ENCODE measurements at regions not wholly inside any gene's neighbourhood (a gene's known extent, or its start where the extent isn't known, plus 50 kb on each side); places are given as distances from the start of the nearest gene placed in this dataset.

- Histone ChIP-seq H3K36me3 (no peaks in the 10 kb centered on the region), H3K27ac (no peak overlapping the region), H3K9me3 (no peaks in the 10 kb centered on the region), H3K4me3 (no peak overlapping the region), H3K27me3 (no peaks in the 10 kb centered on the region), H3K4me1 (no peaks in the 10 kb centered on the region)
- no peak for ATAC-seq
- intact Hi-C loops (cut with DNase I), result no loop called here
- DNase-seq, result no peak
- TF ChIP-seq CTCF (IDR thresholded peaks at IDR 0.05), result no peak
- FAIRE-seq, result no peak
- WGBS, 2 donors, result 60 to 69% methylated on average over 9 of the region's 9 CpGs
These were observed 140.7 kb downstream of the FBLN2 start for GRCh38 chr3:13689373-13690260.

- WGBS, 2 donors, result 74 to 84% methylated on average over 7 of the region's 7 CpGs
- H3K4me3 ChIP-seq, result no peak overlapping the region
- no peaks in the 10 kb centered on the region for H3K9me3 ChIP-seq
- no peak for TF ChIP-seq CTCF (IDR thresholded peaks at IDR 0.05)
- FAIRE-seq (no peak), DNase-seq (no peak), ATAC-seq (no peak)
- no peaks in the 10 kb centered on the region for H3K4me1 ChIP-seq
- no peak overlapping the region for H3K27ac ChIP-seq
- H3K36me3 ChIP-seq, result no peaks in the 10 kb centered on the region
- intact Hi-C loops (cut with DNase I), result no loop called here
- H3K27me3 ChIP-seq, result no peaks in the 10 kb centered on the region
These were observed 139.9 kb downstream of the FBLN2 start for GRCh38 chr3:13688824-13689223.

- no peaks in the 10 kb centered on the region for H3K9me3 ChIP-seq
- DNase-seq (no peak), FAIRE-seq (no peak), ATAC-seq (no peak)
- H3K27me3 ChIP-seq, result no peaks in the 10 kb centered on the region
- H3K36me3 ChIP-seq, result no peaks in the 10 kb centered on the region
- no peak overlapping the region for H3K27ac ChIP-seq
- TF ChIP-seq CTCF (IDR thresholded peaks at IDR 0.05), result no peak
- intact Hi-C loops (cut with DNase I), result no loop called here
- 64% methylated on average over 8 of the region's 8 CpGs for WGBS, 2 donors
- no peak overlapping the region for H3K4me3 ChIP-seq
- no peaks in the 10 kb centered on the region for H3K4me1 ChIP-seq
These were observed 139.1 kb downstream of the FBLN2 start for GRCh38 chr3:13688034-13688433.
